Left forelimb (tissue), 1 donor: ENCODE measurements at regions not wholly inside any gene's neighbourhood (a gene's known extent, or its start where the extent isn't known, plus 50 kb on each side); places are given as distances from the start of the nearest gene placed in this dataset.

ENCODE experiments used
- DNase-seq: peaks from one replicate; pipeline ENCODE4 v3.0.0-alpha.2; 2018; ENCODE audit warnings: low spot score

GRCh38 chr13:106621833-106622232 is 53.9 kb upstream of the ARGLU1 start:
- no peak for DNase-seq

DNA sequence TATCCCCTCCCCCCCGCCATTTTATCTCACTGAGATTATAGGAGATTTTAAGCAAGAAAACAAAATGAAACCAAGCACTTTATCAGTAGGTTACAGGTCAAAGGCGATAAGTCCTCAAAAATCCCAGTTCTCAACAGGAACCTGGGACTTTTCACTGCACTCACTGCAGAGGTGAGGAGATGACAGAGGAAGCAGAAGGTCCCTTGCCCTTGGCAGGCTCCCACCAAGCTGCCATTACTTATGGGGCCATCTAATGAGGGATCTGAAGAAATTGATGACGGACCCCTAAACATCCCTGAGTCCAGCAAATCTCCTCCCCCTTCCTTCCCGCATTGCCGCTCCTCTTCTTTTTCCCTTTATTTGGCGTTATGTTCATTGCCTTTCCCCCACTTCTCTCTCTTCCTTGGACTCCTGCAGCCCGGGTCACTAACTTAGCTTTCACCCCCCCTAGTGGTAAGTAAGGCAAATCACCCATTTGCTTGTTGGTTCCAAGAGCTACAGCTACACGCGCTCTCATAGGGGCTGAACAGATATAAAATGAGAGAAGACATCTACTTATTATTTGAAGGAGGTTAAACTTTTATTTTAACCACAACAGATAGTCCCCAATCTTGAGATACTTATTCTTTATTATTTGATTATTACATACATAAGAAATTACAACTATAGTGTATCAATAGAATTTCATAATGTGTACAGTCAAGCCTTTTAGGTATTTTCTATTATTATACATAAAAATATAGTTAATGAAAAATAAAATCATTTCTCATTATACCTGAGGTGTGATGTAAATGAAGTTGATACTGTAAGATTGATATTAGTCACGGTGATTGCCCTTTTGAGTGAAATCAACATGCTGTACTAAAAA is 52.0 kb upstream of the ARGLU1 start:
- DNase-seq, result no peak
